HepG2 (cell line): ENCODE measurements at regions not wholly inside any gene's neighbourhood (a gene's known extent, or its start where the extent isn't known, plus 50 kb on each side); places are given as distances from the start of the nearest gene placed in this dataset.

Experiments used
- BRF2 ChIP-seq: sonication (generic); formaldehyde crosslinking; IDR thresholded peaks from 2 replicates; pipeline ENCODE4 v1.8.1; 2022; ENCODE audit warnings: mild to moderate bottlenecking, missing genetic modification reagents
- MEIS2 ChIP-seq: sonication (generic); formaldehyde crosslinking; IDR thresholded peaks from 2 replicates; pipeline ENCODE4 v1.9.0; 2021; ENCODE audit warnings: mild to moderate bottlenecking, missing genetic modification reagents
- PAWR ChIP-seq: sonication (generic); formaldehyde crosslinking; IDR thresholded peaks from 2 replicates; pipeline ENCODE4 v1.4.0; 2020; ENCODE audit warnings: missing genetic modification reagents, mild to moderate bottlenecking, borderline replicate concordance
- SOX13 ChIP-seq, 3 experiments: fragments of 450-650 bp in 1 of 3; sonication (generic) in 1 of 3; formaldehyde crosslinking in 1 of 3; IDR thresholded peaks in 2 of 3; conservative IDR thresholded peaks in 1 of 3; 2 replicates each; pipeline versions ENCODE4 v1.5.0 to v1.6.1; 2016 to 2020; ENCODE audit warnings: antibody characterized with exemption in 1 of 3, mild to moderate bottlenecking in 1 of 3, missing compliant biosample characterization in 1 of 3, missing genetic modification reagents in 1 of 3, moderate library complexity in 1 of 3
- TARDBP ChIP-seq: sonication (generic); formaldehyde crosslinking; IDR thresholded peaks from 2 replicates; pipeline ENCODE4 v1.8.0; 2022; ENCODE audit warnings: mild to moderate bottlenecking, missing genetic modification reagents
- THAP8 ChIP-seq: sonication (generic); formaldehyde crosslinking; IDR thresholded peaks from 2 replicates; pipeline ENCODE4 v1.5.1; 2020; ENCODE audit warnings: missing genetic modification reagents, mild to moderate bottlenecking, borderline replicate concordance
- TOE1 ChIP-seq: sonication (generic); formaldehyde crosslinking; IDR thresholded peaks from 2 replicates; pipeline ENCODE4 v1.4.0; 2020; ENCODE audit warnings: mild to moderate bottlenecking, missing genetic modification reagents
- ZFP36L2 ChIP-seq: sonication (generic); formaldehyde crosslinking; IDR thresholded peaks from 2 replicates; pipeline ENCODE4 v1.4.0; 2020; ENCODE audit warnings: missing genetic modification reagents
- ZNF543 ChIP-seq: sonication (generic); formaldehyde crosslinking; IDR thresholded peaks from 2 replicates; pipeline ENCODE4 v1.4.0; 2020; ENCODE audit warnings: mild to moderate bottlenecking, missing genetic modification reagents
- ZNF605 ChIP-seq: sonication (generic); formaldehyde crosslinking; IDR thresholded peaks from 2 replicates; pipeline ENCODE4 v1.8.0; 2022; ENCODE audit warnings: mild to moderate bottlenecking, missing genetic modification reagents
- ZNF746 ChIP-seq: sonication (generic); formaldehyde crosslinking; IDR thresholded peaks from 2 replicates; pipeline ENCODE4 v1.8.0; 2022; ENCODE audit warnings: mild to moderate bottlenecking, missing genetic modification reagents
- ZNF761 ChIP-seq: sonication (generic); formaldehyde crosslinking; conservative IDR thresholded peaks from 2 replicates; pipeline ENCODE4 v1.4.0; 2020; ENCODE audit warnings: mild to moderate bottlenecking, missing genetic modification reagents
- TF ChIP-seq, protein P1 (sequence below): sonication (generic); formaldehyde crosslinking; IDR thresholded peaks from 2 replicates; pipeline ENCODE4 v1.5.0; 2020; ENCODE audit warnings: mild to moderate bottlenecking, missing genetic modification reagents
- TF ChIP-seq, protein P2 (sequence below): sonication (generic); formaldehyde crosslinking; IDR thresholded peaks from 2 replicates; pipeline ENCODE4 v1.8.1; 2022; ENCODE audit warnings: low read depth, mild to moderate bottlenecking, missing genetic modification reagents

DNA sequence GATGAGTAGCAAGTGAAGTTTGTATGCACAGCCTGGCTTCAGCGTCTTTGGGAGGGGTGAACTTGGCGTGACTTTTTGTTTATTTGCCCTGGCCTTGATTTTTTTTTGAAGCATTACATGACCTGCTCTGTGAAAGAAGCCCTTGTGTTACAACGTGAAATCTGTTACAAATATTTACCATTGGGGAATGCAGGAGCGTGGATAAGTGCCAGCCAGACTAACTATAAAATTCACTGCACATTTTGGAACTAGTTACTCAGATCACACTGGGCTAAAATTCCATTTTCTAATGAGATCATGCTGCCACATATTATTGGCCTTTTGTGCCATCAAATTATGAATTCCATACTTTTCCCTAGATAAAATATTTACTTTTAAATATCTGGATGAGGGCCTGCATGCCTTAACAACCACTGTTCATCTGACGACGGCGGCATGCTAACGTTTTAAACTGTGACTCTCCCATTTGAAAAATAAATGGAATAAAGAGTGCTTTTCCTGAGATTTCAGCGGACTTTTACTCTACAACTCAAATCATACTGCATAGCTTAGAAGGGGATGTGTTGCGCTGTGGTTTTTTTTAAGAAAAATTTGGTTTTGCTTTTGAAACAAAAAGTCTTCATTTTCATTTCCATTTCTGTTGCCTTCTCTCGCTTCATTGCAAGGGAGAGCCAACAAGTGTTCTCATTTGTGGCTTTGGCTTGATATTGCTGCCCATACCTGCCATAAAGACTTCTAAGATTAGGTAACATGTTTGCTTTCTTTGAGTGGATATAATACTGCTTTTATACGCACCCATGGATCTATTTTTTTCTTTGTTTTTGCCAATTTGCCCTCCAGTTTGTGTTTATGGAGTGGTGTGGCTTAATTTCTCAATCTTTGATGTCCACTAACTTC, 352.2 kb downstream of the TFEC start (continued):
- no peak for TF ChIP-seq THAP8
- no peak for TF ChIP-seq ZNF543 (CRISPR knock-in tag)
- TF ChIP-seq ZFP36L2 = no peak
- TF ChIP-seq ZNF746 (CRISPR knock-in tag) = no peak
- TF ChIP-seq ZNF761 = no peak
- TF ChIP-seq, protein P1, sequence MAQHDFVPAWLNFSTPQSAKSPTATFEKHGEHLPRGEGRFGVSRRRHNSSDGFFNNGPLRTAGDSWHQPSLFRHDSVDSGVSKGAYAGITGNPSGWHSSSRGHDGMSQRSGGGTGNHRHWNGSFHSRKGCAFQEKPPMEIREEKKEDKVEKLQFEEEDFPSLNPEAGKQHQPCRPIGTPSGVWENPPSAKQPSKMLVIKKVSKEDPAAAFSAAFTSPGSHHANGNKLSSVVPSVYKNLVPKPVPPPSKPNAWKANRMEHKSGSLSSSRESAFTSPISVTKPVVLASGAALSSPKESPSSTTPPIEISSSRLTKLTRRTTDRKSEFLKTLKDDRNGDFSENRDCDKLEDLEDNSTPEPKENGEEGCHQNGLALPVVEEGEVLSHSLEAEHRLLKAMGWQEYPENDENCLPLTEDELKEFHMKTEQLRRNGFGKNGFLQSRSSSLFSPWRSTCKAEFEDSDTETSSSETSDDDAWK (CRISPR knock-in tag) = no peak
- TF ChIP-seq, protein P2, sequence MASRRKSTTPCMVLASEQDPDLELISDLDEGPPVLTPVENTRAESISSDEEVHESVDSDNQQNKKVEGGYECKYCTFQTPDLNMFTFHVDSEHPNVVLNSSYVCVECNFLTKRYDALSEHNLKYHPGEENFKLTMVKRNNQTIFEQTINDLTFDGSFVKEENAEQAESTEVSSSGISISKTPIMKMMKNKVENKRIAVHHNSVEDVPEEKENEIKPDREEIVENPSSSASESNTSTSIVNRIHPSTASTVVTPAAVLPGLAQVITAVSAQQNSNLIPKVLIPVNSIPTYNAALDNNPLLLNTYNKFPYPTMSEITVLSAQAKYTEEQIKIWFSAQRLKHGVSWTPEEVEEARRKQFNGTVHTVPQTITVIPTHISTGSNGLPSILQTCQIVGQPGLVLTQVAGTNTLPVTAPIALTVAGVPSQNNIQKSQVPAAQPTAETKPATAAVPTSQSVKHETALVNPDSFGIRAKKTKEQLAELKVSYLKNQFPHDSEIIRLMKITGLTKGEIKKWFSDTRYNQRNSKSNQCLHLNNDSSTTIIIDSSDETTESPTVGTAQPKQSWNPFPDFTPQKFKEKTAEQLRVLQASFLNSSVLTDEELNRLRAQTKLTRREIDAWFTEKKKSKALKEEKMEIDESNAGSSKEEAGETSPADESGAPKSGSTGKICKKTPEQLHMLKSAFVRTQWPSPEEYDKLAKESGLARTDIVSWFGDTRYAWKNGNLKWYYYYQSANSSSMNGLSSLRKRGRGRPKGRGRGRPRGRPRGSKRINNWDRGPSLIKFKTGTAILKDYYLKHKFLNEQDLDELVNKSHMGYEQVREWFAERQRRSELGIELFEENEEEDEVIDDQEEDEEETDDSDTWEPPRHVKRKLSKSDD (CRISPR knock-in tag) = no peak
- no peak for TF ChIP-seq SOX13 (IDR thresholded peaks at IDR 0.05)
- peak in 1 of 2 experiments; percentile 83; a peak in 2 of 4 replicates for TF ChIP-seq SOX13 (CRISPR knock-in tag; conservative IDR thresholded peaks at IDR 0.05 in 1 of 2, IDR thresholded peaks at IDR 0.05 in 1 of 2)
- no peak for TF ChIP-seq BRF2 (CRISPR knock-in tag)
- TF ChIP-seq TARDBP (CRISPR knock-in tag) = no peak
- no peak for TF ChIP-seq ZNF605
- no peak for TF ChIP-seq MEIS2
- TF ChIP-seq PAWR (CRISPR knock-in tag) = no peak
- no peak for TF ChIP-seq TOE1 (CRISPR knock-in tag)
